Fibroblast of lung (primary cell): ENCODE measurements at regions not wholly inside any gene's neighbourhood (a gene's known extent, or its start where the extent isn't known, plus 50 kb on each side); places are given as distances from the start of the nearest gene placed in this dataset.
"Not testable (repeated sequence)": the region's sequence is repeated elsewhere in the genome, so short reads cannot be mapped to it uniquely, and the experiment has no call there.

Experiments
- DNase-seq, 2 donors: peaks; one replicate each; pipeline versions ENCODE4 v3.0.0 to v3.0.0-alpha.2; 2010; ENCODE audit warnings: low read depth in 2 of 2
- H2AFZ ChIP-seq: 2 replicates; pipeline ENCODE4 v1.5.1; 2012; ENCODE audit warnings: low read length, control low read depth, inconsistent platforms
- H3K27ac ChIP-seq: 2 replicates; pipeline ENCODE4 v1.5.1; 2011; ENCODE audit warnings: low read length, control low read depth; ENCODE audit not compliant: insufficient read depth
- H3K27me3 ChIP-seq: 2 replicates; pipeline ENCODE4 v1.5.1; 2011; ENCODE audit warnings: mild to moderate bottlenecking, low read length; ENCODE audit not compliant: control insufficient read depth, insufficient read depth
- H3K36me3 ChIP-seq: 2 replicates; pipeline ENCODE4 v1.5.1; 2011; ENCODE audit warnings: low read length; ENCODE audit not compliant: control insufficient read depth, insufficient read depth
- H3K4me1 ChIP-seq: 2 replicates; pipeline ENCODE4 v1.5.1; 2011; ENCODE audit warnings: low read length; ENCODE audit not compliant: control insufficient read depth, insufficient read depth; ENCODE audit errors: extremely low read depth
- H3K4me2 ChIP-seq: 2 replicates; pipeline ENCODE4 v1.5.1; 2011; ENCODE audit warnings: low read length, control low read depth; ENCODE audit not compliant: insufficient read depth; ENCODE audit errors: extremely low read depth
- H3K4me3 ChIP-seq, 4 experiments: fragments of 200-600 bp in 1 of 4; sonication (generic) in 1 of 4; replicated peaks in 1 of 4; 2 replicates each; pipeline ENCODE4 v1.5.1; 2011 to 2016; ENCODE audit warnings: low read length in 4 of 4, low read depth in 3 of 4, mild to moderate bottlenecking in 3 of 4, control low read depth in 2 of 4, inconsistent platforms in 1 of 4, mixed read lengths in 1 of 4; ENCODE audit not compliant: insufficient read depth in 1 of 4; ENCODE audit errors: control extremely low read depth in 1 of 4
- H3K79me2 ChIP-seq: 2 replicates; pipeline ENCODE4 v1.5.1; 2012; ENCODE audit warnings: mild to moderate bottlenecking, low read length, inconsistent platforms; ENCODE audit not compliant: control insufficient read depth, insufficient read depth
- H3K9ac ChIP-seq: 2 replicates; pipeline ENCODE4 v1.5.1; 2011; ENCODE audit warnings: mild to moderate bottlenecking, low read length, control low read depth; ENCODE audit not compliant: insufficient read depth
- H3K9me3 ChIP-seq: 2 replicates; pipeline ENCODE4 v1.5.1; 2012; ENCODE audit warnings: low read depth, low read length; ENCODE audit not compliant: control insufficient read depth, insufficient read depth
- H4K20me1 ChIP-seq: 2 replicates; pipeline ENCODE4 v1.5.1; 2011; ENCODE audit warnings: low read length; ENCODE audit not compliant: control insufficient read depth, insufficient read depth; ENCODE audit errors: extremely low read depth
- EZH2 ChIP-seq: IDR thresholded peaks from 2 replicates; pipeline ENCODE4 v1.5.1; 2012; ENCODE audit warnings: low read length, control low read depth, mild to moderate bottlenecking; ENCODE audit errors: missing control alignments
- TF ChIP-seq, protein P1 (sequence below), 2 donors: IDR thresholded peaks in 1 of 2; conservative IDR thresholded peaks in 1 of 2; 1 replicate in 1 of 2; 2 replicates in 1 of 2; pipeline ENCODE4 v1.5.1; 2011 to 2012; ENCODE audit warnings: low read length in 2 of 2, control low read depth in 1 of 2, inconsistent platforms in 1 of 2, low read depth in 1 of 2, mild to moderate bottlenecking in 1 of 2

DNA sequence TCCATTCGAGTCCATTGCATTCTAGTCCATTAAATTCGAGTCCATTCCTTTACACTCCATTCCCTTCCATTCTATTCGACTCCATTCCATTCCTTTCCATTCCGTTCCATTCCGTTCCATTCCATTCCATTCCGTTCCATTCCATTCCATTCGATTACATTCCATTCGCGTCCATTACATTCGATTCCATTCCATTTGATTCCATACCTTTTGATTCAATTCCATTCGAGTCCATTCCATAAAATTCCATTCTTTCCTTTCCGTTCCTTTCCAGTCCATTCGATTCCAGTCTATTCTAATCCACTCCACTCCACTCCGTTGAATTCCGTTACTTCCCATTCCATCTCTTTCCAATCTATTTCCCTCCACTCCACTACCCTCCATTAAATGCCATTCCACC lies 2579.2 kb upstream of the TPTE start:
- not testable (repeated sequence) for H3K27me3 ChIP-seq
- H3K9me3 ChIP-seq, result peaks cover 23% of the 10 kb centered on the region

DNA sequence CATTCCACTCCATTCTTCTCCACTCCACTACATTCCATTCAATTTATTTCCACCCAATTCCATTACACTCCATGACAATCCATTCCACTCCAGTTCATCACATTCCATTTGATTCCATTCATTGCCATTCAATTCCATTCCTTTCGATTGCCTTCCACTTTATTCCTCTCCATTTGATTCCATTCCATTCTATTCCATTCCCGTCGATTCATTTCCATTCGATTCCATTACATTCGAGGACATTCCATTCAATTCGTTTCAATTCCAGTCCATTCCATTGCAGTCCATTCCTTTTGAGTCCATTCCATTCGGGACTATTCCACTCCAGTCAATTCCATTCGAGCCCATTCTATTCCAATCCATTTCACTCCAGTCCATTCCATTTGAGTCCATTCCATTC lies 2577.8 kb upstream of the TPTE start:
- not testable (repeated sequence) for H3K4me1 ChIP-seq, H2AFZ ChIP-seq, H4K20me1 ChIP-seq, H3K27ac ChIP-seq, DNase-seq, H3K36me3 ChIP-seq, H3K9ac ChIP-seq, H3K4me2 ChIP-seq, H3K4me3 ChIP-seq, H3K79me2 ChIP-seq, H3K27me3 ChIP-seq
- peaks cover 25% of the 10 kb centered on the region for H3K9me3 ChIP-seq

More for the DNA sequence above, 2579.2 kb upstream of the TPTE start:
- not testable (repeated sequence) for H3K79me2 ChIP-seq, DNase-seq, H3K4me1 ChIP-seq, H3K4me3 ChIP-seq, H3K27ac ChIP-seq, H4K20me1 ChIP-seq, H3K4me2 ChIP-seq, H3K36me3 ChIP-seq, H3K9ac ChIP-seq, H2AFZ ChIP-seq

DNA sequence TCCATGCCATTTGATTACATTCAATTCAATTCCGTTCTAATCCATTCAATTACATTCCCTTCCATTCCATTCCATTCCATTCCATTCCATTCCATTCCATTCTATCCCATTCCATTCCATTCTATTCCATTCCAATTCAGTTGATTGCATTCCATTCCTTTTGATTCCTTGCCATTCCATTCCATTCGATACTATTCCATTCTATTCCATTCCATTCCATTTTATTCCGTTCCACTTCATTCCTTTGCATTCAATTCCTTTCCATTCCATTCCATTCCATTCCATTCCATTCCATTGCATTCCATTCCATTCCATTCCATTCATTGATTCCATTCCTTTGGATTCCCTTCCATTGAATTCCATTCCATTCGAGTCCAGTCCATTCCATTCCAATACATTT lies 2574.0 kb upstream of the TPTE start:
- Histone ChIP-seq H3K9me3 (peaks cover 29% of the 10 kb centered on the region), H2AFZ (no peak overlapping the region), H3K9ac (no peak overlapping the region), H3K4me1 (no peaks in the 10 kb centered on the region), H3K79me2 (no peaks in the 10 kb centered on the region), H3K36me3 (no peaks in the 10 kb centered on the region), H3K27ac (no peak overlapping the region), H4K20me1 (no peaks in the 10 kb centered on the region), H3K27me3 (no peaks in the 10 kb centered on the region), H3K4me2 (no peak overlapping the region), H3K4me3 (no peak overlapping the region)
- TF ChIP-seq, protein P1, sequence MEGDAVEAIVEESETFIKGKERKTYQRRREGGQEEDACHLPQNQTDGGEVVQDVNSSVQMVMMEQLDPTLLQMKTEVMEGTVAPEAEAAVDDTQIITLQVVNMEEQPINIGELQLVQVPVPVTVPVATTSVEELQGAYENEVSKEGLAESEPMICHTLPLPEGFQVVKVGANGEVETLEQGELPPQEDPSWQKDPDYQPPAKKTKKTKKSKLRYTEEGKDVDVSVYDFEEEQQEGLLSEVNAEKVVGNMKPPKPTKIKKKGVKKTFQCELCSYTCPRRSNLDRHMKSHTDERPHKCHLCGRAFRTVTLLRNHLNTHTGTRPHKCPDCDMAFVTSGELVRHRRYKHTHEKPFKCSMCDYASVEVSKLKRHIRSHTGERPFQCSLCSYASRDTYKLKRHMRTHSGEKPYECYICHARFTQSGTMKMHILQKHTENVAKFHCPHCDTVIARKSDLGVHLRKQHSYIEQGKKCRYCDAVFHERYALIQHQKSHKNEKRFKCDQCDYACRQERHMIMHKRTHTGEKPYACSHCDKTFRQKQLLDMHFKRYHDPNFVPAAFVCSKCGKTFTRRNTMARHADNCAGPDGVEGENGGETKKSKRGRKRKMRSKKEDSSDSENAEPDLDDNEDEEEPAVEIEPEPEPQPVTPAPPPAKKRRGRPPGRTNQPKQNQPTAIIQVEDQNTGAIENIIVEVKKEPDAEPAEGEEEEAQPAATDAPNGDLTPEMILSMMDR (conservative IDR thresholded peaks at IDR 0.05 in 1 of 2, IDR thresholded peaks at IDR 0.05 in 1 of 2; ENCODE audit: low read depth in 1 of 2, low read length in 2 of 2), result no peak
- TF ChIP-seq EZH2, result no peak
- no peak for DNase-seq

DNA sequence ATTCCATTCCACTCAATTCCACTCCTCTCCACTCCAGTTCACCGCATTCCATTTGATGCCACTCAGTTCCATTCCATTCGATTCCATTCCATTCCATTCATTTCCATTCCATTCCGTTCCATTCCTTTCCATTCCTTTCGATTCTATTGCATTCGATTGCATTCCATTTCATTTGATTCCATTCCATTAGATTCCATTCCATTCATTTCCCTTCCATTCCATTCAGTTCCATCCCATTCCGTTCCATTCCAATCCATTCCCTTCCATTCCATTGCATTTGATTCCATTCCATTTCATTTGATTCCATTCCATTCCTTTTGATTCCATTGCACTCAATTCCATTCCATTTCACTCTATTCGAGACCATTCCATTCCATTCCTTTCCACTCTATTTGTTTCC lies 2572.7 kb upstream of the TPTE start:
- H3K4me1 ChIP-seq, H3K27me3 ChIP-seq, H3K27ac ChIP-seq, H3K36me3 ChIP-seq, H2AFZ ChIP-seq, H4K20me1 ChIP-seq, H3K4me2 ChIP-seq, H3K9ac ChIP-seq, H3K4me3 ChIP-seq, DNase-seq, H3K79me2 ChIP-seq: not testable (repeated sequence)
- H3K9me3 ChIP-seq, result peaks cover 33% of the 10 kb centered on the region

DNA sequence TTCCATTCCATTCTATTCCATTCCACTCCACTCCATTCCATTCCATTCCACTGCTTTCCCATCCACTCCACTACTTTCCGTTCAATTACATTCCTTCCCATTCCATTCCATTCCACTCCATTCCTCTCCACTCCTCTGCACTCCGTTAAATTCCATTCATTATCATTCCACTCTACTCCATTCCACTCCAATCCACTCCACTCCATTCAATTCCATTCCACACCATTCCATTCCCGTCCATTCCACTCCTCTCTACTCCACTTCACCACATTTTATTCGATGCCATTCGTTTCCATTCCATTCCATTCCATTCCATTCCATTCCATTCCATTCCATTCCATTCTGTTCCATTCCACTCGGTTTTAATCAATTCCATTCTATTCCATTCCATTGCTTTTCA lies 2571.5 kb upstream of the TPTE start:
- H4K20me1 ChIP-seq, H3K4me3 ChIP-seq, H3K27me3 ChIP-seq, H3K27ac ChIP-seq, DNase-seq, H2AFZ ChIP-seq, H3K4me2 ChIP-seq, H3K36me3 ChIP-seq, H3K4me1 ChIP-seq, H3K9ac ChIP-seq, H3K79me2 ChIP-seq: not testable (repeated sequence)
- H3K9me3 ChIP-seq, result peaks cover 35% of the 10 kb centered on the region
